ENCODE measurements at regions not wholly inside any gene's neighbourhood (a gene's known extent, or its start where the extent isn't known, plus 50 kb on each side); places are given as distances from the start of the nearest gene placed in this dataset.
"Not testable (repeated sequence)": the region's sequence is repeated elsewhere in the genome, so short reads cannot be mapped to it uniquely, and the experiment has no call there.

DNA sequence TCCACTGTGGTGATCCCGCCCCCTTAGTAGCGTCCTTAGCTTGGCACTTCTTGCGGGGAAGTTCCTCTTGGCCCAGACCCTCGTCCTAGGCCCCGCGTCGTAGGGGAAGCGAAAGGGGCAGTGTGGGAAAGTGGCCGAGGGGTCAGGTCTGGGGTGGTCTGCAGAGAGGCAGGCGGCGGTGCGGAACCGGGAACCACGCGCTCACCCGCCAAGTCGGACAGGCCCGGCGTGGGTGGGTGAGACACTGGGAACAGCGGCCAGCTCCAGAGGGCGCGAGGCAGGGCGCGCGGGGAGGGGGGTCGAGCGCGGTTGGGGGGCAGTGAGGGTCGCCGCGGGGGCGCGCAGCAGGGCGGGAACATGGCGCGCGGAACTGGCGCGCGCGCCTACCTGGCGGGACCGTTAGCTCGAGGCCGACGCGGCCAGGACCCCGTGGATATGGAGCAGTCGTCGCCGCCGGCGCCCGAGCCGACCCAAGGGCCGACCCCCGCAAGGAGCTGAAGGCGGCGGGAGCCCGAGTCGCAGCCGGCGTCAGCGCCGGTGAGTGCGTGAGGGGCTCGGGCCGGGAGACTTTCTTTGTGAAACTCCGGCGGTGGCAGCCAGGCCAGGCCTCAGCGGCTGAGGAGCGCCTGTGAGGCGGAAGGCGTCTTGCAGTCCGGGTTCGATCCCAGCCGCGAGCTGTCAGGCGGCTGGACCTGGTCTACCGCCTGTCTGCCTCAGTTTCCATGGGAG is 2896.7 kb upstream of the TEKT4 start:
- Histone ChIP-seq H3K4me1 (ENCODE audit: control insufficient read depth, insufficient read depth, low read length) (no peaks in the 10 kb centered on the region), H3K4me3 (ENCODE audit: low read length) (no peak overlapping the region), H3K9me3 (ENCODE audit: control insufficient read depth, low read length) (no peaks in the 10 kb centered on the region), H3K27me3 (ENCODE audit: control insufficient read depth, insufficient read depth) (no peaks in the 10 kb centered on the region), H3K27ac (ENCODE audit: low read length) (no peak overlapping the region)
- intact Hi-C loops (cut with DNase I): no loop called here
- ATAC-seq: no peak
- DNase-seq: peak in 1 of 3 donors; percentile 46
- WGBS: 42% methylated on average over 80 of the region's 80 CpGs

DNA sequence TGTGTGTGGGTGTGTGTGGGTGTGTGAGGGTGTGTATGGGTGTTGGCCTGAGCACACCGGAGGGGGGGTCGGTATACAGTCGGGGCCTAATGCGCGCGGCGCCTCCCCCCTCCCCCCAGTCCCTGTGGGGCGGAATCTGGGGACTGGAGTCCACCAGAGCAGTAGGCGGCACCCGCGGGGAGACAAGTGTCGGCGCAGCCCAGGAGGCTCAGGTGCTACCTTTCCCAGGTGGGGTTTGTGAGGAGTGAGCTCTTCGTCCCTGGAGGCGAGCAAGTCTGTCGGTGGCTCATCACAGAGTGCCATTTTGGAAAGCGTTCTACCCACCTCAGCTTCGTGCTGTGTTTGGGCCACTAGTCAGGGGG is 2896.1 kb upstream of the TEKT4 start:
- intact Hi-C loops (cut with DNase I): no loop called here
- H3K4me1 ChIP-seq (ENCODE audit: control insufficient read depth, insufficient read depth, low read length): no peaks in the 10 kb centered on the region
- DNase-seq: no peak
- ATAC-seq: no peak
- no peak overlapping the region for H3K27ac ChIP-seq (ENCODE audit: low read length)
- H3K4me3 ChIP-seq (ENCODE audit: low read length): no peak overlapping the region
- H3K27me3 ChIP-seq (ENCODE audit: control insufficient read depth, insufficient read depth): no peaks in the 10 kb centered on the region
- no peaks in the 10 kb centered on the region for H3K9me3 ChIP-seq (ENCODE audit: control insufficient read depth, low read length)
- WGBS: 89% methylated on average over 18 of the region's 18 CpGs

DNA sequence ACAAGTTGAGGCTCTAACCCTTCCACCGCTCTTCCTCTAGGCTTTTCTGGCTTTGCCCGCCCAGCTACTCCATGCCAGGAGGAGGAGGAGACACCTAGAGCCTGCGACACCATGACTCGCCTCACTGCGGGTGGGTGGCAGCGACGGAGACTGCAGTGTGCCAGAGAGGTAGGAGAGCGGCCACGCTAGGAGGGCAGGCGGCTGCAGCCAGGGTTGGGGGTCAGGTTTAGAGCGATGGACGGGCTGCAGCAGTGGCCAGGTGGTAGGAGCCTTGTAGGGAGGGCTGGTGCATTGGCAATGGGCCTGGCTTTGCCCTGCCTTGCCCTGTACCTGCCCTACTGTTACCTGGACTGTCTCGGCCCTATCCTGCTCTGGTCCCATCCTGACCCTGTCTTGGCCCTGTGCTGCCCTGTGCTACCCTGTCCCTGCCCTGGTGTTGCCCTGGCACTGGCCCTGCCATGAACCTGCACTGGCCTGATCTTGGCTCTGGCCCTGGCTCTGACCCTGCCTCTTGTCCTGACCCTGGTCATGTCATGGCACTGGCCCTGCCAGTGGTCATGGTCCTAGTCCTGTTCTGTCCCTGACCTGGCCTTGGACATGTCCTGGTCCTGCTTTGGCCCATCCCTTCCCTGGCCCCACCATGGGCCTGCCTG is 2890.1 kb upstream of the TEKT4 start:
- not testable (repeated sequence) for H3K4me1 ChIP-seq (ENCODE audit: control insufficient read depth, insufficient read depth, low read length)

DNA sequence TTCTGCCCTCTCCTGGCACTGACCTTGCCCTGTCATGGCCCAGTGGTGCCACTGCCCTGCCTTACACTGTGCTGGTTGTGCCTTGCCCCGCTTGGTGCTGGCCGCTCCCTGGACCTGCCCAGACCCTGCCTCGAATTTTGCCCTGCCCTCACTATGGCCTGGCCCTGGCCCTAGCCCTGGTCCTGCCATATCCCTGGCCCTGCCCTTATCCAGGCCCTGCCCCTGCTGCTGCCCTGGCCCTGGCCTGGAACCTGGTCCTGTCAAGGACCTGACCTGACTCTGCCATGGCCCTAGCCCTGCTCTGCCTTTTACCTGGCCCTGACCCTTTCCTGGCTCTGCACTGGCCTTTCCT is 2889.6 kb upstream of the TEKT4 start:
- WGBS: 84% methylated on average over 3 of the region's 3 CpGs
- DNase-seq; H3K4me1 ChIP-seq (ENCODE audit: control insufficient read depth, insufficient read depth, low read length); H3K27ac ChIP-seq (ENCODE audit: low read length); H3K9me3 ChIP-seq (ENCODE audit: control insufficient read depth, low read length); H3K4me3 ChIP-seq (ENCODE audit: low read length); H3K27me3 ChIP-seq (ENCODE audit: control insufficient read depth, insufficient read depth); ATAC-seq; intact Hi-C loops (cut with DNase I): not testable (repeated sequence)

More for the DNA sequence above, 2890.1 kb upstream of the TEKT4 start:
- intact Hi-C loops (cut with DNase I); DNase-seq; H3K27ac ChIP-seq (ENCODE audit: low read length); ATAC-seq; H3K27me3 ChIP-seq (ENCODE audit: control insufficient read depth, insufficient read depth); H3K9me3 ChIP-seq (ENCODE audit: control insufficient read depth, low read length); H3K4me3 ChIP-seq (ENCODE audit: low read length): not testable (repeated sequence)
- WGBS: 80% methylated on average over 13 of the region's 13 CpGs

DNA sequence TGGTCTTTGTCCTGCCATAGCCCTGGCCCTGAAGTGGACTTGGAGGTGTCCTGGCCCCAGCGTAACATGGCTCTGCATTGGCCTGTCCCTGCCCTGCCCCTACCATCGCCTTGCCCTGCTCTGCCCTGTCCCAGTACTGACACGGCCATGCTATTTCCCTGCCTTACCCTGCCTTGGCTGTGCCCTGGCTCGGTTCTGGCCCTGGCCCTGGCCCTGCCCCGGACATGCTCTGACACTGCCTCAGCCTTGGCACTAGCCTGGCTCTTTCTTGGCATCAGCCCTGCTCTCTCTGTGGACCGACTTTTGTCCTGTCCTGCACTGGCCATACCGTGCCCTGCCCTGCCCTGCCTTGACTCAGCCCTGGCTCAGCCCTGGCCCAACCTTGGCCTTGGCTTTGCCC is 2889.0 kb upstream of the TEKT4 start:
- H3K4me3 ChIP-seq (ENCODE audit: low read length); H3K27me3 ChIP-seq (ENCODE audit: control insufficient read depth, insufficient read depth); intact Hi-C loops (cut with DNase I); H3K9me3 ChIP-seq (ENCODE audit: control insufficient read depth, low read length); H3K27ac ChIP-seq (ENCODE audit: low read length); H3K4me1 ChIP-seq (ENCODE audit: control insufficient read depth, insufficient read depth, low read length); ATAC-seq; DNase-seq: not testable (repeated sequence)
- WGBS: 80% methylated on average over 7 of the region's 7 CpGs

DNA sequence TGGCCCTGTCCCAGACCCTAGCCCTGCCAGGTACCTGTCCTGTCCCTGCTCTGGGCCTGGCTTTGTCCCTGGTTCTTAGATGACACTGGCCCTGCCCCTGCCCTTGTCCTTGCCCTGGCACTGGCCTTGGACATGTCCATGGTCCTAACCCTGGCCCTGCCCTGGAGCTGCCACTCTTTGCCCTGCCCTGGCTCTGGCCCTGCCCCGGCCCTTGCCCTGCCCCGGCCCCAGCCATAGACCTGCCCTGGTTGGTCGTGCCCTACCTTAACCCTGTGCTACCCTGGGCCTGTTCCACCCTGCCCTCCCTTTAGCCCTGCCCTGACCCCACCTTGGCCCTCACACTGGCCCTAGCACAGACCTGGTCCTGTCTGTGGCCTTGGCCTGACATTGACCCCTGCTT is 2888.0 kb upstream of the TEKT4 start:
- H3K9me3 ChIP-seq (ENCODE audit: control insufficient read depth, low read length); ATAC-seq; DNase-seq; H3K27me3 ChIP-seq (ENCODE audit: control insufficient read depth, insufficient read depth); intact Hi-C loops (cut with DNase I); H3K4me3 ChIP-seq (ENCODE audit: low read length); H3K27ac ChIP-seq (ENCODE audit: low read length); H3K4me1 ChIP-seq (ENCODE audit: control insufficient read depth, insufficient read depth, low read length): not testable (repeated sequence)
- WGBS: 88% methylated on average over 3 of the region's 3 CpGs

DNA sequence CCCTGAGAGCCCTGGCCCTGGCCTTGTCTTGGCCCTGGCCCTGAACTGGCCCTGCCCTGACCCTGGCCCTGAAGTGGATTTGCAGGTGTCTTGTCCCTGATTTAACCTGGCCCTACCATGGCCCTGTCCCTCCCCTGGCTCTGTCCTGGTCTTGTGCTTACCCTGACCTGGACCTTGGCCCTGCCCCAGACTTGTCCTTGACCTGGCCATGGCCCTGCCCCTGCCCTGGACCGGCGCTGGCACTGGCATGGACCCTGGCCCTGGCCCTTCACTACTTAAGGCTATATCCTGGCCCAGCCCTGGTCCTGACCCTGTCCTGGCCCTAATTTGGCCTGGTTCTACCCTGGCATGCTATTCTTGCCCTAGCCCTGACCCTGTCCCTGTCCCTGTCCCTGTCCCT is 2887.5 kb upstream of the TEKT4 start:
- ATAC-seq; H3K9me3 ChIP-seq (ENCODE audit: control insufficient read depth, low read length); H3K27ac ChIP-seq (ENCODE audit: low read length); H3K4me1 ChIP-seq (ENCODE audit: control insufficient read depth, insufficient read depth, low read length); H3K4me3 ChIP-seq (ENCODE audit: low read length); intact Hi-C loops (cut with DNase I); DNase-seq; H3K27me3 ChIP-seq (ENCODE audit: control insufficient read depth, insufficient read depth): not testable (repeated sequence)
- WGBS: 90% methylated on average over 2 of the region's 2 CpGs

DNA sequence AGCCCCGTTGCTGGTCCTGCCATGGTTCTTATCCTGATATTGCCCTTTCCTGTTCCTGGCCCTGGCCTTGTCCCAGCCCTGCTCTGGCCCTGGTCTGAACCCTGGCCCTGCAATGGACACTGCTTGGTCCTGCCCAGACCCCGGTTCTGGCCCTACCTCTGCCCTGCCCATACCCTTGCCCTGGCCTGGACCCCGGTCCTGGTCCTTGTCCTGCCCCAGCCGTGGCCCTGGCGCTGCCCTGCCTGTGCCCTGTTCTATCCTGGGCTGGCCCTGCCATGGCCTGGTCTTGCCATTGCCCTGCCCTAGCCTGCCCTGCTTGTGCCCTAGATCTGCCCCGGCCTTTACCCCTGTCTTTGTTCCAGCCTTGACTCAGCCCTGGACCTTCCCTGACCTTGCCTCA is 2887.1 kb upstream of the TEKT4 start:
- ATAC-seq; DNase-seq; H3K4me1 ChIP-seq (ENCODE audit: control insufficient read depth, insufficient read depth, low read length); intact Hi-C loops (cut with DNase I); H3K27me3 ChIP-seq (ENCODE audit: control insufficient read depth, insufficient read depth); H3K4me3 ChIP-seq (ENCODE audit: low read length); H3K9me3 ChIP-seq (ENCODE audit: control insufficient read depth, low read length); H3K27ac ChIP-seq (ENCODE audit: low read length): not testable (repeated sequence)
- WGBS: 79% methylated on average over 6 of the region's 6 CpGs

DNA sequence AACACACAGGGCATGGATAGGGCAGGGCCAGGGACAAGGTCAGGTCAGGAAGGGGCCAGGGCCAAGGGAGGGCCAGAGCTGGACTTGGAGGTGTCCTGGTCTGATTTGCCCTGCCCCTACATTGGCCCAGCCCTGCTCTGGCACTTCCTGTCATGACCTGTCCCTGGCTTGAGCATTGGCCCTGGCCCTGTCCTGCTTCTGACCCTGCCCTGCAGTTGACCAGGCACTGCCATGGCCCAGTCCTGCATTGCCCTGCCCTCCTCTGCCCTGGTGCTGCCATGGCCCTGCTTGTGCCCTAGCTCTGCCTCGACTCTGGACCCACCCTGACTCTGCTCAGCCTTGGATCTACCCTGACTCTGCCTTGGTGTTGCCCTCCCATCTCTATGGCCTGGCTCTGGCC is 2885.7 kb upstream of the TEKT4 start:
- intact Hi-C loops (cut with DNase I); DNase-seq; H3K4me3 ChIP-seq (ENCODE audit: low read length); H3K27me3 ChIP-seq (ENCODE audit: control insufficient read depth, insufficient read depth); H3K4me1 ChIP-seq (ENCODE audit: control insufficient read depth, insufficient read depth, low read length); ATAC-seq; H3K9me3 ChIP-seq (ENCODE audit: control insufficient read depth, low read length); H3K27ac ChIP-seq (ENCODE audit: low read length): not testable (repeated sequence)
- WGBS: 50% methylated on average over 1 of the region's 1 CpG

DNA sequence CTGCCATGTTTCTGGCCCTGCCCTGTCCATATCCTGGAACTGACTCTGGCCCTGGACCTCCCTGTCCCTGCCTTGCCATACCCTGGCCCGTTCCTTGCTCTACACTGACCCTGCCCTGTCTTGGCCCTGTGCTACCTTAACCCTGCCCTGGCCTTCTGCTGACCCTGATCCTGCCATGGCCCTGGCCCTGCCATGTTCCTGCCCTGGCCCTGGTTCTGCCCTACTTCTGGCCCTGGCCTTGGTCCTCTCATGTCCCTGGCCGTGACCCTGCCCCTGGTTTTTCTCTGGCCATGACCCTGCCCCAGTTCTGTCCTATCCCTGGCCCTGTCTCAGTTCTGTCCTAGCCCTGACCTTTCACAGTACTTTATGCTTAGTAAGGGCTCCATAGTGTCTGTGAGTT is 2884.3 kb upstream of the TEKT4 start:
- WGBS: 57% methylated on average over 2 of the region's 2 CpGs
- H3K27me3 ChIP-seq (ENCODE audit: control insufficient read depth, insufficient read depth); DNase-seq; H3K27ac ChIP-seq (ENCODE audit: low read length); intact Hi-C loops (cut with DNase I); H3K9me3 ChIP-seq (ENCODE audit: control insufficient read depth, low read length); H3K4me1 ChIP-seq (ENCODE audit: control insufficient read depth, insufficient read depth, low read length); ATAC-seq; H3K4me3 ChIP-seq (ENCODE audit: low read length): not testable (repeated sequence)

DNA sequence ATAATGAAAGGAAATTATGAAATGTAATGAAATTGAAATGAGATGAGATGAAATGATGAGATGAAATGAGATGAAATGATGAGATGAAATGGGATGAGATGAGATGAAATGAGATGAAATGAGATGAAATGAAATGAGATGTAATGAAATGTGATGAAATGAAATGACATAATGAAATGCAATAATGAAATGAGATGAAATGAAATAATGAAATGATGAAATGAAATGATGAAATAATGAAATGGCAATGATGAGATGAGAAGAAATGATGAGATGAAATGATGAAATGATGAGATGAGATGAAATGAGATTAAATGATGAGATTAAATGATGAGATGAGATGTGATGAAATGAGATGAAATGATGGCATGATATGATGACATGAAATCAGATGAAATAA is 2882.5 kb upstream of the TEKT4 start:
- H3K9me3 ChIP-seq (ENCODE audit: control insufficient read depth, low read length); ATAC-seq; intact Hi-C loops (cut with DNase I); H3K4me3 ChIP-seq (ENCODE audit: low read length); DNase-seq; H3K4me1 ChIP-seq (ENCODE audit: control insufficient read depth, insufficient read depth, low read length); H3K27me3 ChIP-seq (ENCODE audit: control insufficient read depth, insufficient read depth); H3K27ac ChIP-seq (ENCODE audit: low read length): not testable (repeated sequence)

Data from right cardiac atrium (tissue), 5 donors.